K562 (cell line): ENCODE measurements at regions not wholly inside any gene's neighbourhood (a gene's known extent, or its start where the extent isn't known, plus 50 kb on each side); places are given as distances from the start of the nearest gene placed in this dataset.

Experiments used
- ATAC-seq: fragments of 200-7000 bp; cut with Tn5 transposase; 3 replicates; pipeline ENCODE4 v1.9.1; 2020; ENCODE audit warnings: moderate library complexity
- BruUV-seq: library from RNA; stranded (reverse); fragments of 400-500 nt; replicated peaks from 2 replicates; lab custom pipeline; 2021; lab: Mats Ljungman, UMichigan
- CTCF ChIA-PET: fragments of 300-600 bp; formaldehyde crosslinking; extraction: SDS; loops from one replicate; lab custom pipeline; 2021; ENCODE audit warnings: low intra/inter-chr PET ratio; lab: Yijun Ruan, JAX
- POLR2A ChIA-PET: fragments of 300-600, 350-650 bp; sonication (Branson Sonifier 250); formaldehyde crosslinking; extraction: SDS; loops from one replicate; lab custom pipeline; 2021; ENCODE audit warnings: antibody characterized with exemption, inconsistent platforms; lab: Yijun Ruan, JAX
- DNase-seq, 4 experiments: peaks; one replicate each; pipeline versions ENCODE4 v3.0.0 to v3.0.0-alpha.2; 2011 to 2018; ENCODE audit warnings: low spot score in 3 of 4, mixed read lengths in 3 of 4; ENCODE audit errors: extremely low read depth in 1 of 4
- FAIRE-seq: peaks from 2 replicates; lab custom pipeline; 2011; peaks lifted over from hg19 to GRCh38; lab: Jason Lieb, UNC
- H2AFZ ChIP-seq: 2 replicates; pipeline ENCODE4 v1.6.0; 2011; ENCODE audit warnings: low read depth, low read length, control low read depth, inconsistent platforms
- H3K27ac ChIP-seq: fragments of 200-600 bp; 3 replicates; pipeline ENCODE4 v1.8.0; 2011; ENCODE audit warnings: low read depth, mild to moderate bottlenecking, control low read depth, inconsistent platforms, low read length, moderate library complexity, mixed read lengths; ENCODE audit errors: extremely low read depth
- H3K27me3 ChIP-seq, 2 experiments: fragments of 300-600 bp in 1 of 2; 2 replicates in 1 of 2; 3 replicates in 1 of 2; pipeline versions ENCODE4 v1.6.0 to v1.8.0; 2011; ENCODE audit warnings: inconsistent platforms in 2 of 2, low read length in 2 of 2, mild to moderate bottlenecking in 1 of 2, mixed read lengths in 1 of 2, moderate library complexity in 1 of 2; ENCODE audit not compliant: control insufficient read depth in 2 of 2, insufficient read depth in 2 of 2
- H3K36me3 ChIP-seq: fragments of 300-600 bp; 3 replicates; pipeline ENCODE4 v1.8.0; 2011; ENCODE audit warnings: mild to moderate bottlenecking, low read length, inconsistent platforms; ENCODE audit not compliant: control insufficient read depth, insufficient read depth
- H3K4me1 ChIP-seq, 2 experiments: fragments of 200-600 bp in 1 of 2; replicated peaks in 1 of 2; 2 replicates in 1 of 2; 3 replicates in 1 of 2; pipeline versions ENCODE4 v1.5.1 to v1.8.0; 2011; ENCODE audit warnings: inconsistent platforms in 2 of 2, low read length in 2 of 2, mild to moderate bottlenecking in 1 of 2, mixed read lengths in 1 of 2, moderate library complexity in 1 of 2; ENCODE audit not compliant: control insufficient read depth in 2 of 2, insufficient read depth in 2 of 2
- H3K4me2 ChIP-seq: 2 replicates; pipeline ENCODE4 v1.6.1; 2011; ENCODE audit warnings: low read length, control low read depth, inconsistent platforms, mixed read lengths; ENCODE audit not compliant: insufficient read depth
- H3K4me3 ChIP-seq: fragments of 200-600 bp; sonication (generic), shearing (Covaris generic); 2 replicates; pipeline ENCODE4 v1.5.1; 2016; ENCODE audit warnings: control low read depth, inconsistent platforms
- H3K79me2 ChIP-seq: fragments of 200-600 bp; 3 replicates; pipeline ENCODE4 v1.8.0; 2011; ENCODE audit warnings: low read length, inconsistent platforms; ENCODE audit not compliant: control insufficient read depth, insufficient read depth
- H3K9ac ChIP-seq, 2 experiments: 2 replicates each; pipeline versions ENCODE4 v1.6.0 to v1.6.1; 2011; ENCODE audit warnings: low read depth in 2 of 2, low read length in 2 of 2, control low read depth in 1 of 2, inconsistent platforms in 1 of 2, mild to moderate bottlenecking in 1 of 2, mixed read lengths in 1 of 2; ENCODE audit not compliant: insufficient read depth in 1 of 2
- H3K9me1 ChIP-seq: one replicate; pipeline ENCODE4 v1.6.0; 2011; ENCODE audit warnings: inconsistent platforms, mild to moderate bottlenecking, low read length, moderate library complexity; ENCODE audit not compliant: control insufficient read depth, insufficient read depth
- H3K9me3 ChIP-seq: replicated peaks from 2 replicates; pipeline ENCODE4 v1.5.1; 2011; ENCODE audit warnings: low read depth, low read length, inconsistent platforms; ENCODE audit not compliant: control insufficient read depth, insufficient read depth
- H4K20me1 ChIP-seq: replicated peaks from 2 replicates; pipeline ENCODE4 v1.6.1; 2011; ENCODE audit warnings: low read length, inconsistent platforms, mixed read lengths; ENCODE audit not compliant: control insufficient read depth, insufficient read depth
- CBX3 ChIP-seq, 2 experiments: IDR thresholded peaks; 1 replicate in 1 of 2; 2 replicates in 1 of 2; pipeline ENCODE4 v1.6.1; 2012; ENCODE audit warnings: inconsistent platforms in 2 of 2, low read length in 2 of 2, borderline replicate concordance in 1 of 2, control low read depth in 1 of 2
- MGA ChIP-seq: fragments of 450-650 bp; IDR thresholded peaks from 2 replicates; pipeline ENCODE4 v1.6.1; 2016; ENCODE audit warnings: mild to moderate bottlenecking, moderate library complexity
- NELFE ChIP-seq: IDR thresholded peaks from 2 replicates; pipeline ENCODE4 v1.6.1; 2011; ENCODE audit warnings: mild to moderate bottlenecking; ENCODE audit not compliant: insufficient read depth, insufficient read length
- ZBED1 ChIP-seq: IDR thresholded peaks from 2 replicates; pipeline ENCODE4 v1.6.1; 2014
- WGBS: fragments of 100-300 bp; shearing (Covaris generic); methylation state at CpG from one replicate; pipeline ENCODE4 v1.1.6; 2016; ENCODE audit warnings: low coverage, mixed read lengths; ENCODE audit not compliant: insufficient coverage; ENCODE audit errors: missing lambda C conversion rate; 5-methylcytosine and 5-hydroxymethylcytosine counted together
- in situ Hi-C: fragments of 300-500 bp; cut with MboI; formaldehyde crosslinking; loops from 4 replicates; pipeline ENCODE4 v1.15.0; 2018; ENCODE audit warnings: inconsistent platforms, mixed read lengths
- intact Hi-C: fragments of 100-400 bp; cut with micrococcal nuclease; formaldehyde crosslinking; loops from 2 replicates; pipeline ENCODE4 v1.14.2; 2022
- TF ChIP-seq, protein P1 (sequence below): fragments of 450-650 bp; IDR thresholded peaks from 2 replicates; pipeline ENCODE4 v1.6.1; 2017; ENCODE audit warnings: antibody characterized with exemption, mild to moderate bottlenecking

GRCh38 chr16:80161799-80162739 is 378.7 kb upstream of the DYNLRB2 start:
- no peaks in the 10 kb centered on the region for H3K9me1 ChIP-seq
- no peak overlapping the region for H3K4me2 ChIP-seq
- H3K27me3 ChIP-seq: peaks cover 0 to 3% of the 10 kb centered on the region in 2 experiments; a peak in 2 of 5 replicates
- intact Hi-C loops (no loop called here), in situ Hi-C loops (no loop called here)
- CTCF ChIA-PET: no interaction called here
- H3K9me3 ChIP-seq: no peaks in the 10 kb centered on the region
- WGBS: 2% methylated on average over 12 of the region's 12 CpGs
- no TSS peak for BruUV-seq
- POLR2A ChIA-PET: no interaction called here
- no peak overlapping the region for H3K27ac ChIP-seq
- no peak overlapping the region for H3K9ac ChIP-seq
- H3K4me1 ChIP-seq: no peaks in the 10 kb centered on the region
- no peaks in the 10 kb centered on the region for H4K20me1 ChIP-seq
- no peaks in the 10 kb centered on the region for H3K79me2 ChIP-seq
- FAIRE-seq: no peak
- H3K36me3 ChIP-seq: no peaks in the 10 kb centered on the region
- DNase-seq: no peak
- no peak overlapping the region for H2AFZ ChIP-seq
- no peak for ATAC-seq
- no peak overlapping the region for H3K4me3 ChIP-seq
- TF ChIP-seq ZBED1 (no peak), NELFE (no peak), MGA (no peak), CBX3 (IDR thresholded peaks at IDR 0.05; ENCODE audit: borderline replicate concordance in 1 of 2, low read length in 2 of 2) (no peak)
- TF ChIP-seq, protein P1, sequence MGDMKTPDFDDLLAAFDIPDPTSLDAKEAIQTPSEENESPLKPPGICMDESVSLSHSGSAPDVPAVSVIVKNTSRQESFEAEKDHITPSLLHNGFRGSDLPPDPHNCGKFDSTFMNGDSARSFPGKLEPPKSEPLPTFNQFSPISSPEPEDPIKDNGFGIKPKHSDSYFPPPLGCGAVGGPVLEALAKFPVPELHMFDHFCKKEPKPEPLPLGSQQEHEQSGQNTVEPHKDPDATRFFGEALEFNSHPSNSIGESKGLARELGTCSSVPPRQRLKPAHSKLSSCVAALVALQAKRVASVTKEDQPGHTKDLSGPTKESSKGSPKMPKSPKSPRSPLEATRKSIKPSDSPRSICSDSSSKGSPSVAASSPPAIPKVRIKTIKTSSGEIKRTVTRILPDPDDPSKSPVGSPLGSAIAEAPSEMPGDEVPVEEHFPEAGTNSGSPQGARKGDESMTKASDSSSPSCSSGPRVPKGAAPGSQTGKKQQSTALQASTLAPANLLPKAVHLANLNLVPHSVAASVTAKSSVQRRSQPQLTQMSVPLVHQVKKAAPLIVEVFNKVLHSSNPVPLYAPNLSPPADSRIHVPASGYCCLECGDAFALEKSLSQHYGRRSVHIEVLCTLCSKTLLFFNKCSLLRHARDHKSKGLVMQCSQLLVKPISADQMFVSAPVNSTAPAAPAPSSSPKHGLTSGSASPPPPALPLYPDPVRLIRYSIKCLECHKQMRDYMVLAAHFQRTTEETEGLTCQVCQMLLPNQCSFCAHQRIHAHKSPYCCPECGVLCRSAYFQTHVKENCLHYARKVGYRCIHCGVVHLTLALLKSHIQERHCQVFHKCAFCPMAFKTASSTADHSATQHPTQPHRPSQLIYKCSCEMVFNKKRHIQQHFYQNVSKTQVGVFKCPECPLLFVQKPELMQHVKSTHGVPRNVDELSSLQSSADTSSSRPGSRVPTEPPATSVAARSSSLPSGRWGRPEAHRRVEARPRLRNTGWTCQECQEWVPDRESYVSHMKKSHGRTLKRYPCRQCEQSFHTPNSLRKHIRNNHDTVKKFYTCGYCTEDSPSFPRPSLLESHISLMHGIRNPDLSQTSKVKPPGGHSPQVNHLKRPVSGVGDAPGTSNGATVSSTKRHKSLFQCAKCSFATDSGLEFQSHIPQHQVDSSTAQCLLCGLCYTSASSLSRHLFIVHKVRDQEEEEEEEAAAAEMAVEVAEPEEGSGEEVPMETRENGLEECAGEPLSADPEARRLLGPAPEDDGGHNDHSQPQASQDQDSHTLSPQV: no peak
